Epithelial cell of proximal tubule (primary cell): ENCODE measurements at regions not wholly inside any gene's neighbourhood (a gene's known extent, or its start where the extent isn't known, plus 50 kb on each side); places are given as distances from the start of the nearest gene placed in this dataset.

Experiments
- DNase-seq: peaks from one replicate; pipeline ENCODE4 v3.0.0-alpha.2; 2011; ENCODE audit warnings: low read depth
- H3K4me3 ChIP-seq: 2 replicates; pipeline ENCODE4 v1.5.1; 2011; ENCODE audit warnings: low read depth, mild to moderate bottlenecking, low read length
- CTCF ChIP-seq: conservative IDR thresholded peaks from 2 replicates; pipeline ENCODE4 v1.5.1; 2012; ENCODE audit warnings: low read depth, mild to moderate bottlenecking, low read length

- no peak for TF ChIP-seq CTCF
- H3K4me3 ChIP-seq, result no peak overlapping the region
- no peak for DNase-seq
Measured at GRCh38 chr4:4720646-4721045, 138.8 kb upstream of the MSX1 start.

GRCh38 chr4:4719436-4719835, 140.0 kb upstream of the MSX1 start:
- TF ChIP-seq CTCF, result no peak
- DNase-seq, result no peak
- no peak overlapping the region for H3K4me3 ChIP-seq

- no peak for TF ChIP-seq CTCF
- H3K4me3 ChIP-seq, result no peak overlapping the region
- DNase-seq, result no peak
Measured at GRCh38 chr4:4717692-4718091, 141.8 kb upstream of the MSX1 start.

GRCh38 chr4:4714331-4714730, 145.1 kb upstream of the MSX1 start:
- TF ChIP-seq CTCF, result no peak
- no peak for DNase-seq
- no peak overlapping the region for H3K4me3 ChIP-seq

GRCh38 chr4:4712800-4713528, 146.5 kb upstream of the MSX1 start:
- no peak overlapping the region for H3K4me3 ChIP-seq

GRCh38 chr4:4711902-4712301, 147.6 kb upstream of the MSX1 start:
- H3K4me3 ChIP-seq, result no peak overlapping the region
- TF ChIP-seq CTCF, result no peak
- DNase-seq, result no peak

More at GRCh38 chr4:4712800-4713528, 146.5 kb upstream of the MSX1 start:
- DNase-seq, result no peak
- TF ChIP-seq CTCF, result no peak

GRCh38 chr4:4709736-4710135, 149.7 kb upstream of the MSX1 start:
- no peak for DNase-seq
- TF ChIP-seq CTCF, result no peak
- H3K4me3 ChIP-seq, result no peak overlapping the region
